ENCODE measurements at regions not wholly inside any gene's neighbourhood (a gene's known extent, or its start where the extent isn't known, plus 50 kb on each side); places are given as distances from the start of the nearest gene placed in this dataset.

DNA sequence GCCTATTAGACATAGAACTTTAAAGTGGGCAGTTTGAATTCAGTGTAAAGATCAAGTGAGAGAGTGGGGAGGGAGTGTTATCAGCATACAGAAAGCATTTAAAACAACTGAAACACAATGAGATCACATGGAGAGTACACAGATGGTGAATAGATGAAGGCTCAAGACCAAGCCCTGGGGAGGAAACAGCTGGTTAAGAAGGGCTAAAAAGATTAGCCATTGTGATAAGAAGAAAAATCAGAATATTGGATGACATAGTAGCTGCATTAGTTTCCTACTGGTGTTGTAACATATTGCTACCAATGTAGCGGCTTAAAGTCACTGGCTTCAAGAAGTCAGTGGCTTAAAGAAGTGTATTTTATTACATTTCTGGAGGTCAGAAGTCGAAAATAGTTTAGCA lies 443.4 kb upstream of the RGS18 start:
- no peaks in the 10 kb centered on the region for H3K9me3 ChIP-seq (replicated peaks; ENCODE audit: control insufficient read depth, insufficient read depth, low read length)
- ChIA-PET CTCF (no interaction called here), RAD21 (ENCODE audit: unreplicated experiment) (no interaction called here), POLR2A (no interaction called here), SMC1A (ENCODE audit: uncharacterized antibody, unreplicated experiment) (no interaction called here)
- 0% methylated on average over 2 of the region's 2 CpGs for WGBS (ENCODE audit: insufficient coverage, insufficient replicate concordance, low lambda C conversion rate, missing lambda C conversion rate)
- H4K20me1 ChIP-seq (ENCODE audit: control insufficient read depth, insufficient read depth) = no peaks in the 10 kb centered on the region
- no peaks in the 10 kb centered on the region for H3K79me2 ChIP-seq (ENCODE audit: control insufficient read depth, insufficient read depth, low read length)
- no peak overlapping the region for H2AFZ ChIP-seq (ENCODE audit: control insufficient read depth, low read depth, low read length)
- FAIRE-seq (no peak), DNase-seq (ENCODE audit: low read depth, low spot score) (no peak), ATAC-seq (no peak)
- in situ Hi-C loops (cut with MboI) = no loop called here
- TF ChIP-seq DPF2 (IDR thresholded peaks at IDR 0.05) = no peak
- TF ChIP-seq, protein P1, sequence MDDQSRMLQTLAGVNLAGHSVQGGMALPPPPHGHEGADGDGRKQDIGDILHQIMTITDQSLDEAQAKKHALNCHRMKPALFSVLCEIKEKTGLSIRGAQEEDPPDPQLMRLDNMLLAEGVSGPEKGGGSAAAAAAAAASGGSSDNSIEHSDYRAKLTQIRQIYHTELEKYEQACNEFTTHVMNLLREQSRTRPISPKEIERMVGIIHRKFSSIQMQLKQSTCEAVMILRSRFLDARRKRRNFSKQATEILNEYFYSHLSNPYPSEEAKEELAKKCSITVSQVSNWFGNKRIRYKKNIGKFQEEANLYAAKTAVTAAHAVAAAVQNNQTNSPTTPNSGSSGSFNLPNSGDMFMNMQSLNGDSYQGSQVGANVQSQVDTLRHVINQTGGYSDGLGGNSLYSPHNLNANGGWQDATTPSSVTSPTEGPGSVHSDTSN (IDR thresholded peaks at IDR 0.05; ENCODE audit: insufficient replicate concordance, low read depth, low read length) = no peak
- TF ChIP-seq, protein P2, sequence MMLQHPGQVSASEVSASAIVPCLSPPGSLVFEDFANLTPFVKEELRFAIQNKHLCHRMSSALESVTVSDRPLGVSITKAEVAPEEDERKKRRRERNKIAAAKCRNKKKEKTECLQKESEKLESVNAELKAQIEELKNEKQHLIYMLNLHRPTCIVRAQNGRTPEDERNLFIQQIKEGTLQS (IDR thresholded peaks at IDR 0.05; ENCODE audit: borderline replicate concordance, extremely low read depth, low read depth, low read length) = no peak
- no peak for TF ChIP-seq HCFC1 (IDR thresholded peaks at IDR 0.05; ENCODE audit: low read length)
- TF ChIP-seq IKZF1 (conservative IDR thresholded peaks at IDR 0.05) = no peak
- TF ChIP-seq NFXL1 (IDR thresholded peaks at IDR 0.05; ENCODE audit: borderline replicate concordance) = no peak
- TF ChIP-seq TCF3 (IDR thresholded peaks at IDR 0.05; ENCODE audit: borderline replicate concordance, insufficient read depth, low read depth, low read length) = no peak
- TF ChIP-seq, protein P3, sequence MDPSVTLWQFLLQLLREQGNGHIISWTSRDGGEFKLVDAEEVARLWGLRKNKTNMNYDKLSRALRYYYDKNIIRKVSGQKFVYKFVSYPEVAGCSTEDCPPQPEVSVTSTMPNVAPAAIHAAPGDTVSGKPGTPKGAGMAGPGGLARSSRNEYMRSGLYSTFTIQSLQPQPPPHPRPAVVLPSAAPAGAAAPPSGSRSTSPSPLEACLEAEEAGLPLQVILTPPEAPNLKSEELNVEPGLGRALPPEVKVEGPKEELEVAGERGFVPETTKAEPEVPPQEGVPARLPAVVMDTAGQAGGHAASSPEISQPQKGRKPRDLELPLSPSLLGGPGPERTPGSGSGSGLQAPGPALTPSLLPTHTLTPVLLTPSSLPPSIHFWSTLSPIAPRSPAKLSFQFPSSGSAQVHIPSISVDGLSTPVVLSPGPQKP (IDR thresholded peaks at IDR 0.05; ENCODE audit: low read depth, low read length) = no peak
- no peak for TF ChIP-seq SIX5 (IDR thresholded peaks at IDR 0.05; ENCODE audit: low read depth, low read length, severe bottlenecking)
- no peak for TF ChIP-seq RUNX3 (IDR thresholded peaks at IDR 0.05; ENCODE audit: low read length)
- no peak for TF ChIP-seq PAX5 (IDR thresholded peaks at IDR 0.05; ENCODE audit: borderline replicate concordance, low read depth, low read length)
- no peak for TF ChIP-seq NFYA (IDR thresholded peaks at IDR 0.05; ENCODE audit: borderline replicate concordance, low read depth, low read length)
- TF ChIP-seq, protein P4, sequence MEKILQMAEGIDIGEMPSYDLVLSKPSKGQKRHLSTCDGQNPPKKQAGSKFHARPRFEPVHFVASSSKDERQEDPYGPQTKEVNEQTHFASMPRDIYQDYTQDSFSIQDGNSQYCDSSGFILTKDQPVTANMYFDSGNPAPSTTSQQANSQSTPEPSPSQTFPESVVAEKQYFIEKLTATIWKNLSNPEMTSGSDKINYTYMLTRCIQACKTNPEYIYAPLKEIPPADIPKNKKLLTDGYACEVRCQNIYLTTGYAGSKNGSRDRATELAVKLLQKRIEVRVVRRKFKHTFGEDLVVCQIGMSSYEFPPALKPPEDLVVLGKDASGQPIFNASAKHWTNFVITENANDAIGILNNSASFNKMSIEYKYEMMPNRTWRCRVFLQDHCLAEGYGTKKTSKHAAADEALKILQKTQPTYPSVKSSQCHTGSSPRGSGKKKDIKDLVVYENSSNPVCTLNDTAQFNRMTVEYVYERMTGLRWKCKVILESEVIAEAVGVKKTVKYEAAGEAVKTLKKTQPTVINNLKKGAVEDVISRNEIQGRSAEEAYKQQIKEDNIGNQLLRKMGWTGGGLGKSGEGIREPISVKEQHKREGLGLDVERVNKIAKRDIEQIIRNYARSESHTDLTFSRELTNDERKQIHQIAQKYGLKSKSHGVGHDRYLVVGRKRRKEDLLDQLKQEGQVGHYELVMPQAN (conservative IDR thresholded peaks at IDR 0.05) = no peak
- H3K4me3 ChIP-seq = no peak overlapping the region
- no peak overlapping the region for H3K4me2 ChIP-seq (ENCODE audit: control insufficient read depth, insufficient read depth)
- no TSS peak for BruUV-seq (replicated peaks)
- H3K9ac ChIP-seq (ENCODE audit: control insufficient read depth, insufficient read depth, low read length) = no peak overlapping the region
- no peaks in the 10 kb centered on the region for H3K4me1 ChIP-seq (ENCODE audit: control insufficient read depth, insufficient read depth, low read length)
- intact Hi-C loops (cut with micrococcal nuclease; ENCODE audit: unreplicated experiment) = no loop called here
- no peaks in the 10 kb centered on the region for H3K36me3 ChIP-seq (ENCODE audit: control insufficient read depth in 2 of 2, insufficient read depth in 2 of 2, low read length in 1 of 2)
- H3K27me3 ChIP-seq (replicated peaks in 1 of 2; ENCODE audit: control insufficient read depth in 2 of 2, insufficient read depth in 2 of 2, low read length in 1 of 2) = no peaks in the 10 kb centered on the region
- no peak overlapping the region for H3K27ac ChIP-seq (ENCODE audit: control insufficient read depth, insufficient read depth)

Measured in GM12878 (cell line).